ENCODE measurements at regions not wholly inside any gene's neighbourhood (a gene's known extent, or its start where the extent isn't known, plus 50 kb on each side); places are given as distances from the start of the nearest gene placed in this dataset.
"Not testable (repeated sequence)": the region's sequence is repeated elsewhere in the genome, so short reads cannot be mapped to it uniquely, and the experiment has no call there.

DNA sequence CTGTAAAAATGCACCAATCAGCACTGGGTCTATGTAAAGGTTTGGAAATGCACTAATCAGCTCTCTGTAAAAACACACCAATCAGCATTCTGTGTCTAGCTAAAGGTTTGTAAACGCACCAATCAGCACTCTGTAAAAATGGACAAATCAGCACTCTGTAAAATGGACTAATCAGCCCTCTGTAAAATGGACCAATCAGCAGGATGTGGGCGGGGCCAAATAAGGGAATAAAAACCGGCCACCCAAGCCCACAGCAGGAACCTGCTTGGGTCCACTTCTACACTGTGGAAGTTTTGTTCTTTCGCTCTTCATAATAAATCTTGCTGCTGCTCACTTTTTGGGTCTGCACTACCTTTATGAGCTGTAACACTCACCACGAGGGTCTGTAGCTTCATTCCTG, 101.0 kb downstream of the SMC2 start:
- not testable (repeated sequence) for H3K9ac ChIP-seq (ENCODE audit: low read length); DNase-seq; H2AK5ac ChIP-seq (ENCODE audit: low read length); H3K4me1 ChIP-seq (ENCODE audit: control insufficient read depth in 1 of 2, insufficient read depth in 2 of 2, low read length in 2 of 2); H3K79me2 ChIP-seq (ENCODE audit: control insufficient read depth, insufficient read depth, low read length, poor library complexity); H4K8ac ChIP-seq (ENCODE audit: low read depth, low read length); H3K4me3 ChIP-seq (ENCODE audit: low read depth, low read length); H2BK5ac ChIP-seq (ENCODE audit: low read depth, low read length, poor library complexity); H3K23ac ChIP-seq (ENCODE audit: low read length); H3K36me3 ChIP-seq (ENCODE audit: control insufficient read depth in 1 of 2, insufficient read depth in 2 of 2, low read length in 2 of 2); H3K14ac ChIP-seq (ENCODE audit: low read length); H2BK120ac ChIP-seq (ENCODE audit: insufficient read depth, low read length, poor library complexity); H4K12ac ChIP-seq (ENCODE audit: low read depth, low read length); H2AFZ ChIP-seq (ENCODE audit: insufficient read depth, low read length, poor library complexity); H3K4me2 ChIP-seq (ENCODE audit: low read length); H2BK12ac ChIP-seq (ENCODE audit: low read length); H3K18ac ChIP-seq (ENCODE audit: low read length); H4K91ac ChIP-seq (ENCODE audit: low read depth, low read length); H3K4ac ChIP-seq (ENCODE audit: low read depth, low read length); H3K27ac ChIP-seq (ENCODE audit: low read depth, low read length); H3K9me3 ChIP-seq (ENCODE audit: insufficient read depth, low read depth, low read length); H3K27me3 ChIP-seq (ENCODE audit: insufficient read depth, low read length); H3K79me1 ChIP-seq (ENCODE audit: low read length)
- WGBS (ENCODE audit: extremely low coverage, insufficient coverage, insufficient read length) = no CpG with 5 or more reads among the region's 5 CpGs

DNA sequence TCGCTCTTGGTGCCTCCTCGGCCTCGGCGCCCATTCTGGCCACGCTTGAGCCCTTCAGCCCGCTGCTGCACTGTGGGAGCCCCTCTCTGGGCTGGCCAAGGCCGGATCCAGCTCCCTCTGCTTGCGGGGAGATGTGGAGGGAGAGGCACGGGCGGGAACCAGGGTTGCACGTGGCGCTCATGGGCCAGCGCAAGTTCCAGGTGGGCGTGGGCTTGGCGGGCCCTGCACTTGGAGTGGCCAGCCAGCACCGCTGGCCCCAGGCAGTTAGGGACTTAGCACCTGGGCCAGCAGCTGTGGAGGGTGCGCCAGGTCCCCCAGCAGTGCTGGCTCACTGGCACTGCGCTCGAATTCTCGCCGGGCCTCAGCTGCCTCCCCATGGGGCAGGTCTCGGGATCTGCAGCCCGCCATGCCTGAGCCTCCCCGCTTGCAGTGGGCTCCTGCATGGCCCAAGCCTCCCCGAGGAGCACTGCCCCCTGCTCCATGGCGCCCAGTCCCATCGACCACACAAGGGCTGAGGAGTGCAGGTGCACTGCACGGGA, 106.4 kb downstream of the SMC2 start:
- Histone ChIP-seq H4K91ac (ENCODE audit: low read depth, low read length) (no peak overlapping the region), H2BK5ac (ENCODE audit: low read depth, low read length, poor library complexity) (no peak overlapping the region), H4K12ac (ENCODE audit: low read depth, low read length) (no peak overlapping the region), H3K14ac (ENCODE audit: low read length) (no peak overlapping the region), H3K4me1 (ENCODE audit: control insufficient read depth in 1 of 2, insufficient read depth in 2 of 2, low read length in 2 of 2) (no peaks in the 10 kb centered on the region), H4K8ac (ENCODE audit: low read depth, low read length) (no peak overlapping the region), H2BK12ac (ENCODE audit: low read length) (no peak overlapping the region), H2AFZ (ENCODE audit: insufficient read depth, low read length, poor library complexity) (no peak overlapping the region), H2BK120ac (ENCODE audit: insufficient read depth, low read length, poor library complexity) (no peak overlapping the region), H3K79me2 (ENCODE audit: control insufficient read depth, insufficient read depth, low read length, poor library complexity) (no peaks in the 10 kb centered on the region), H3K9me3 (ENCODE audit: insufficient read depth, low read depth, low read length) (peaks cover 6% of the 10 kb centered on the region), H3K4ac (ENCODE audit: low read depth, low read length) (no peak overlapping the region), H3K18ac (ENCODE audit: low read length) (no peak overlapping the region), H2AK5ac (ENCODE audit: low read length) (no peak overlapping the region), H3K27me3 (ENCODE audit: insufficient read depth, low read length) (no peaks in the 10 kb centered on the region), H3K23ac (ENCODE audit: low read length) (no peak overlapping the region), H3K4me3 (ENCODE audit: low read depth, low read length) (no peak overlapping the region), H3K79me1 (ENCODE audit: low read length) (no peaks in the 10 kb centered on the region), H3K27ac (ENCODE audit: low read depth, low read length) (no peak overlapping the region), H3K9ac (ENCODE audit: low read length) (no peak overlapping the region), H3K4me2 (ENCODE audit: low read length) (no peak overlapping the region), H3K36me3 (ENCODE audit: control insufficient read depth in 1 of 2, insufficient read depth in 2 of 2, low read length in 2 of 2) (no peaks in the 10 kb centered on the region)
- no CpG with 5 or more reads among the region's 28 CpGs for WGBS (ENCODE audit: extremely low coverage, insufficient coverage, insufficient read length)
- no peak for DNase-seq

DNA sequence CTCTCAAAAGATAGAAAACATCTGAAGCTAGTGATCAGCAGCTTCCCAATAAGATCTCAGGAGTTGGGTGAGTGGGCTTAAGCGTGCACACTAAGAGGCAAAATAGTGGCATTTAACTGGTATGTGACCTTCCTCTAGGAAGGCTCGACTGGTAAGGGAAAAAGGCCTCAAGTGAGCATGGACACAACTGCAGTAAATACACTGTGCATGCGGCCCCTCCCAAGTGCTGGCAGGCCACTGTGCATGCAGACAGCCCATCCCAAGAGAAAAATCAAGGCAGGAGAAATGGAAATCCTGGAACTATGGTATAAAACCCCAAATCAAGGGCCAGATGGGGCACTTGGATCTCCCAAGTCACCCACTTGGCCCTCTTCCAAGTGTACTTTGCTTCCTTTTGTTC, 112.7 kb downstream of the SMC2 start:
- no peak overlapping the region for H2BK5ac ChIP-seq (ENCODE audit: low read depth, low read length, poor library complexity)
- no peak overlapping the region for H4K12ac ChIP-seq (ENCODE audit: low read depth, low read length)
- no peak overlapping the region for H3K23ac ChIP-seq (ENCODE audit: low read length)
- no peak overlapping the region for H3K27ac ChIP-seq (ENCODE audit: low read depth, low read length)
- no peak overlapping the region for H2BK12ac ChIP-seq (ENCODE audit: low read length)
- H3K4ac ChIP-seq (ENCODE audit: low read depth, low read length) = no peak overlapping the region
- no peak overlapping the region for H3K4me3 ChIP-seq (ENCODE audit: low read depth, low read length)
- no peak overlapping the region for H3K9ac ChIP-seq (ENCODE audit: low read length)
- no peaks in the 10 kb centered on the region for H3K79me2 ChIP-seq (ENCODE audit: control insufficient read depth, insufficient read depth, low read length, poor library complexity)
- no peak overlapping the region for H3K14ac ChIP-seq (ENCODE audit: low read length)
- DNase-seq = no peak
- no peak overlapping the region for H3K4me2 ChIP-seq (ENCODE audit: low read length)
- no peaks in the 10 kb centered on the region for H3K27me3 ChIP-seq (ENCODE audit: insufficient read depth, low read length)
- no peak overlapping the region for H2AK5ac ChIP-seq (ENCODE audit: low read length)
- no peaks in the 10 kb centered on the region for H3K36me3 ChIP-seq (ENCODE audit: control insufficient read depth in 1 of 2, insufficient read depth in 2 of 2, low read length in 2 of 2)
- H2BK120ac ChIP-seq (ENCODE audit: insufficient read depth, low read length, poor library complexity) = no peak overlapping the region
- H3K18ac ChIP-seq (ENCODE audit: low read length) = no peak overlapping the region
- no peak overlapping the region for H4K91ac ChIP-seq (ENCODE audit: low read depth, low read length)
- WGBS (ENCODE audit: extremely low coverage, insufficient coverage, insufficient read length) = no CpG with 5 or more reads among the region's 3 CpGs
- no peak overlapping the region for H2AFZ ChIP-seq (ENCODE audit: insufficient read depth, low read length, poor library complexity)
- no peaks in the 10 kb centered on the region for H3K9me3 ChIP-seq (ENCODE audit: insufficient read depth, low read depth, low read length)
- no peaks in the 10 kb centered on the region for H3K79me1 ChIP-seq (ENCODE audit: low read length)
- H4K8ac ChIP-seq (ENCODE audit: low read depth, low read length) = no peak overlapping the region
- no peaks in the 10 kb centered on the region for H3K4me1 ChIP-seq (ENCODE audit: control insufficient read depth in 1 of 2, insufficient read depth in 2 of 2, low read length in 2 of 2)

DNA sequence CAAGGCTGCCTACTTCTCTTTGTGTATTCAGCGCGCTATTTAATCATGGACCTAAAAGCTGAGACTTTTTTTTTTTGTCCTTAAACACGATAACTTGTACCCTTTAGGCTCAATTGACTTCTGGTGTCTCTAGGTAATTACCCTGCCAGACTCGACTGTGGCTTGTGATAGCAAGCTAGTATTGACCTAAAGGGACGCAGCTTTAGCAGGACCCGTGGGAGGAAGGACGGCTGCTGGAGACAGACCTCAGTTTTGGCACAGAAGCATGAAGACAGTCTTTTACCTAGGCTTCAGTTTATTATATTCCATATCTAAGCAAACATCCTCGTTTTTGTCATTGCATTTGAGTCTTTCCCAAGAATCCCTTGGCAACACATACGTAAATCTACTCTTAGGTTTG, 115.3 kb downstream of the SMC2 start:
- Histone ChIP-seq H4K91ac (ENCODE audit: low read depth, low read length) (no peak overlapping the region), H3K9me3 (ENCODE audit: insufficient read depth, low read depth, low read length) (no peaks in the 10 kb centered on the region)

More for the DNA sequence above, 115.3 kb downstream of the SMC2 start:
- Histone ChIP-seq H3K9ac (ENCODE audit: low read length) (no peak overlapping the region), H3K18ac (ENCODE audit: low read length) (no peak overlapping the region), H2BK5ac (ENCODE audit: low read depth, low read length, poor library complexity) (no peak overlapping the region), H2BK12ac (ENCODE audit: low read length) (no peak overlapping the region), H3K4me3 (ENCODE audit: low read depth, low read length) (no peak overlapping the region), H4K12ac (ENCODE audit: low read depth, low read length) (no peak overlapping the region), H3K4me2 (ENCODE audit: low read length) (no peak overlapping the region), H3K27ac (ENCODE audit: low read depth, low read length) (no peak overlapping the region), H3K27me3 (ENCODE audit: insufficient read depth, low read length) (no peaks in the 10 kb centered on the region), H3K23ac (ENCODE audit: low read length) (no peak overlapping the region), H4K8ac (ENCODE audit: low read depth, low read length) (no peak overlapping the region), H3K79me2 (ENCODE audit: control insufficient read depth, insufficient read depth, low read length, poor library complexity) (no peaks in the 10 kb centered on the region), H3K14ac (ENCODE audit: low read length) (no peak overlapping the region), H3K4me1 (ENCODE audit: control insufficient read depth in 1 of 2, insufficient read depth in 2 of 2, low read length in 2 of 2) (no peaks in the 10 kb centered on the region), H3K4ac (ENCODE audit: low read depth, low read length) (no peak overlapping the region), H2AFZ (ENCODE audit: insufficient read depth, low read length, poor library complexity) (no peak overlapping the region), H3K36me3 (ENCODE audit: control insufficient read depth in 1 of 2, insufficient read depth in 2 of 2, low read length in 2 of 2) (no peaks in the 10 kb centered on the region), H3K79me1 (ENCODE audit: low read length) (no peaks in the 10 kb centered on the region), H2AK5ac (ENCODE audit: low read length) (no peak overlapping the region), H2BK120ac (ENCODE audit: insufficient read depth, low read length, poor library complexity) (no peak overlapping the region)
- no CpG with 5 or more reads among the region's 9 CpGs for WGBS (ENCODE audit: extremely low coverage, insufficient coverage, insufficient read length)
- no peak for DNase-seq

Data from trophoblast cell (in vitro differentiated cells and primary cell).